ENCODE measurements at regions not wholly inside any gene's neighbourhood (a gene's known extent, or its start where the extent isn't known, plus 50 kb on each side); places are given as distances from the start of the nearest gene placed in this dataset.
"Not testable (repeated sequence)": the region's sequence is repeated elsewhere in the genome, so short reads cannot be mapped to it uniquely, and the experiment has no call there.

- no peak for DNase-seq
These were observed 427.4 kb upstream of the MGMT start for GRCh38 chr10:129039406-129040370.

GRCh38 chr10:129040377-129040776, 426.7 kb upstream of the MGMT start:
- DNase-seq: no peak

- no peak for DNase-seq
These were observed 425.1 kb upstream of the MGMT start for GRCh38 chr10:129041916-129042315.

GRCh38 chr10:129042776-129043595, 424.1 kb upstream of the MGMT start:
- no peak for DNase-seq

- DNase-seq: no peak
These were observed 423.4 kb upstream of the MGMT start for GRCh38 chr10:129043691-129044090.

GRCh38 chr10:129045599-129045998, 421.4 kb upstream of the MGMT start:
- DNase-seq: no peak

GRCh38 chr10:129046065-129046681, 420.9 kb upstream of the MGMT start:
- DNase-seq: no peak

- DNase-seq: no peak
These were observed 420.1 kb upstream of the MGMT start for GRCh38 chr10:129046962-129047361.

GRCh38 chr10:129047600-129047999, 419.4 kb upstream of the MGMT start:
- DNase-seq: no peak

GRCh38 chr10:129048513-129048912, 418.5 kb upstream of the MGMT start:
- no peak for DNase-seq

GRCh38 chr10:129049501-129049900, 417.5 kb upstream of the MGMT start:
- no peak for DNase-seq

- DNase-seq: no peak
These were observed 411.8 kb upstream of the MGMT start for GRCh38 chr10:129055225-129055624.

GRCh38 chr10:129055986-129056385, 411.1 kb upstream of the MGMT start:
- no peak for DNase-seq

GRCh38 chr10:129056734-129057689, 410.0 kb upstream of the MGMT start:
- no peak for DNase-seq

- no peak for DNase-seq
These were observed 409.0 kb upstream of the MGMT start for GRCh38 chr10:129057856-129058663.

- DNase-seq: no peak
These were observed 408.3 kb upstream of the MGMT start for GRCh38 chr10:129058664-129059155.

GRCh38 chr10:129059977-129060376, 407.1 kb upstream of the MGMT start:
- DNase-seq: no peak

- no peak for DNase-seq
These were observed 403.8 kb upstream of the MGMT start for GRCh38 chr10:129063212-129063611.

- DNase-seq: no peak
These were observed 403.2 kb upstream of the MGMT start for GRCh38 chr10:129063877-129064276.

GRCh38 chr10:129066529-129066928, 400.5 kb upstream of the MGMT start:
- not testable (repeated sequence) for DNase-seq

GRCh38 chr10:129071411-129071810, 395.6 kb upstream of the MGMT start:
- not testable (repeated sequence) for DNase-seq

All from DMS79 (cell line).